A673 (cell line): ENCODE measurements at regions not wholly inside any gene's neighbourhood (a gene's known extent, or its start where the extent isn't known, plus 50 kb on each side); places are given as distances from the start of the nearest gene placed in this dataset.

Source experiments
- BruUV-seq: library from RNA; stranded (reverse); fragments of 400-500 nt; replicated peaks from 2 replicates; lab custom pipeline; 2021; lab: Mats Ljungman, UMichigan
- CTCF ChIA-PET: fragments of 300-600 bp; sonication (Branson Sonifier 250); formaldehyde crosslinking; loops from one replicate; lab custom pipeline; 2022; ENCODE audit warnings: antibody characterized with exemption; lab: Charles Lee
- POLR2A ChIA-PET: fragments of 300-600 bp; sonication (Branson Sonifier 250); formaldehyde crosslinking; loops from one replicate; lab custom pipeline; 2022; ENCODE audit warnings: antibody characterized with exemption; ENCODE audit not compliant: low non-redundant PET; lab: Charles Lee
- DNase-seq: peaks from one replicate; pipeline ENCODE4 v3.0.0-alpha.2; 2015; ENCODE audit warnings: low spot score
- H3K27ac ChIP-seq: fragments of 200-600 bp; sonication (generic); 2 replicates; pipeline ENCODE4 v1.5.1; 2016; ENCODE audit warnings: mixed run types, low read depth, mild to moderate bottlenecking, mixed read lengths, antibody characterized with exemption, low read length; ENCODE audit not compliant: poor library complexity, severe bottlenecking
- H3K27me3 ChIP-seq: fragments of 200-600 bp; sonication (generic); replicated peaks from 2 replicates; pipeline ENCODE4 v1.6.1; 2017; ENCODE audit warnings: mixed run types, low read depth, mild to moderate bottlenecking, mixed read lengths, antibody characterized with exemption, low read length; ENCODE audit not compliant: insufficient read depth, poor library complexity
- H3K36me3 ChIP-seq: fragments of 200-600 bp; sonication (generic); 2 replicates; pipeline ENCODE4 v1.6.1; 2016; ENCODE audit warnings: mixed run types, mild to moderate bottlenecking, mixed read lengths, antibody characterized with exemption, low read length; ENCODE audit not compliant: insufficient read depth, poor library complexity, severe bottlenecking
- H3K4me1 ChIP-seq: fragments of 200-600 bp; sonication (generic); 2 replicates; pipeline ENCODE4 v1.6.1; 2017; ENCODE audit warnings: mixed run types, mild to moderate bottlenecking, mixed read lengths, antibody characterized with exemption, low read length; ENCODE audit not compliant: insufficient read depth, poor library complexity, severe bottlenecking
- H3K4me3 ChIP-seq: fragments of 200-600 bp; sonication (generic); 2 replicates; pipeline ENCODE4 v1.5.1; 2016; ENCODE audit warnings: low read depth, mixed run types, mild to moderate bottlenecking, mixed read lengths, low read length; ENCODE audit not compliant: poor library complexity, severe bottlenecking
- H3K9me3 ChIP-seq: fragments of 200-600 bp; sonication (generic); 2 replicates; pipeline ENCODE4 v1.6.1; 2016; ENCODE audit warnings: mixed run types, low read depth, mild to moderate bottlenecking, mixed read lengths, antibody characterized with exemption, low read length; ENCODE audit not compliant: poor library complexity, severe bottlenecking
- EZH2 ChIP-seq: fragments of 200-600 bp; sonication (generic); IDR thresholded peaks from 2 replicates; pipeline ENCODE4 v1.6.1; 2017; ENCODE audit warnings: borderline replicate concordance, low read depth, mild to moderate bottlenecking, mixed read lengths, antibody characterized with exemption, low read length; ENCODE audit not compliant: poor library complexity, severe bottlenecking
- intact Hi-C: fragments of 100-400 bp; cut with micrococcal nuclease; formaldehyde crosslinking; loops from one replicate; pipeline ENCODE4 v1.10.0; 2022; ENCODE audit not compliant: unreplicated experiment
- TF ChIP-seq, protein P1 (sequence below): fragments of 300-800, 200-600 bp; sonication (generic); conservative IDR thresholded peaks from 2 replicates; pipeline ENCODE4 v1.5.1; 2017; ENCODE audit warnings: low read depth, mild to moderate bottlenecking, antibody characterized with exemption, low read length, moderate library complexity, mixed read lengths

GRCh38 chr16:54231919-54232318, 54.7 kb downstream of the IRX3 start:
- no peak overlapping the region for H3K4me3 ChIP-seq
- POLR2A ChIA-PET, result no interaction called here
- H3K27ac ChIP-seq, result no peak overlapping the region
- intact Hi-C loops, result no loop called here
- H3K36me3 ChIP-seq, result no peaks in the 10 kb centered on the region
- TF ChIP-seq, protein P1, sequence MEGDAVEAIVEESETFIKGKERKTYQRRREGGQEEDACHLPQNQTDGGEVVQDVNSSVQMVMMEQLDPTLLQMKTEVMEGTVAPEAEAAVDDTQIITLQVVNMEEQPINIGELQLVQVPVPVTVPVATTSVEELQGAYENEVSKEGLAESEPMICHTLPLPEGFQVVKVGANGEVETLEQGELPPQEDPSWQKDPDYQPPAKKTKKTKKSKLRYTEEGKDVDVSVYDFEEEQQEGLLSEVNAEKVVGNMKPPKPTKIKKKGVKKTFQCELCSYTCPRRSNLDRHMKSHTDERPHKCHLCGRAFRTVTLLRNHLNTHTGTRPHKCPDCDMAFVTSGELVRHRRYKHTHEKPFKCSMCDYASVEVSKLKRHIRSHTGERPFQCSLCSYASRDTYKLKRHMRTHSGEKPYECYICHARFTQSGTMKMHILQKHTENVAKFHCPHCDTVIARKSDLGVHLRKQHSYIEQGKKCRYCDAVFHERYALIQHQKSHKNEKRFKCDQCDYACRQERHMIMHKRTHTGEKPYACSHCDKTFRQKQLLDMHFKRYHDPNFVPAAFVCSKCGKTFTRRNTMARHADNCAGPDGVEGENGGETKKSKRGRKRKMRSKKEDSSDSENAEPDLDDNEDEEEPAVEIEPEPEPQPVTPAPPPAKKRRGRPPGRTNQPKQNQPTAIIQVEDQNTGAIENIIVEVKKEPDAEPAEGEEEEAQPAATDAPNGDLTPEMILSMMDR, result no peak
- TF ChIP-seq EZH2, result no peak
- H3K27me3 ChIP-seq, result no peaks in the 10 kb centered on the region
- CTCF ChIA-PET, result no interaction called here
- H3K9me3 ChIP-seq, result no peaks in the 10 kb centered on the region
- H3K4me1 ChIP-seq, result no peaks in the 10 kb centered on the region
- no TSS peak for BruUV-seq
- DNase-seq, result no peak

- Histone ChIP-seq H3K27ac (no peak overlapping the region), H3K36me3 (no peaks in the 10 kb centered on the region), H3K4me3 (no peak overlapping the region), H3K4me1 (no peaks in the 10 kb centered on the region), H3K27me3 (no peaks in the 10 kb centered on the region), H3K9me3 (no peaks in the 10 kb centered on the region)
- ChIA-PET CTCF (no interaction called here), POLR2A (no interaction called here)
- TF ChIP-seq, protein P1, result no peak
- TF ChIP-seq EZH2, result no peak
- BruUV-seq, result no TSS peak
- DNase-seq, result no peak
- intact Hi-C loops, result no loop called here
These were observed 55.3 kb downstream of the IRX3 start for GRCh38 chr16:54231336-54231735.

GRCh38 chr16:54228325-54228724, 58.3 kb downstream of the IRX3 start:
- ChIA-PET POLR2A (no interaction called here), CTCF (no interaction called here)
- DNase-seq, result no peak
- Histone ChIP-seq H3K9me3 (no peaks in the 10 kb centered on the region), H3K4me1 (no peaks in the 10 kb centered on the region), H3K27me3 (no peaks in the 10 kb centered on the region), H3K36me3 (no peaks in the 10 kb centered on the region), H3K4me3 (no peak overlapping the region), H3K27ac (no peak overlapping the region)
- intact Hi-C loops, result no loop called here
- BruUV-seq, result no TSS peak
- TF ChIP-seq EZH2, result no peak
- TF ChIP-seq, protein P1, result no peak
